ENCODE measurements at regions not wholly inside any gene's neighbourhood (a gene's known extent, or its start where the extent isn't known, plus 50 kb on each side); places are given as distances from the start of the nearest gene placed in this dataset.

DNA sequence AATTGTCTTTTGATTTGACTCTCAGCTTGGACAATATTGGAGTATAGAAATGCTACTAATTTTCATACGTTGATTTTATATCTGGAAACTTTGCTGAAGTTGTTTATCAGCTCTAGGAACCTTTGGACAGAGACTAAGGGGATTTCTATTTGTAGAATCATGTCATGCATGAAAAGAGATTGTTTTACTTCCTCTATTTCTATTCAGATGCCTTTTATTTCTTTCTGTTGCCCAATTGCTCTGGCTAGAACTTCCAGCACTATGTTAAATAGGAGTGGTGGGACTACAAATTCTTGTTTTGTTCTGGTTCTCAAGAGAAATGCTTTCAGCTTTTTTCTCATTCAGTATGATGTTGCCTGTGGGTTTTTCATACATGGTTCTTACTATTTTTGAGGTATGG, 112.8 kb upstream of the CDH12 start:
- POLR2A ChIA-PET, result no interaction called here
- no peak overlapping the region for H3K4me3 ChIP-seq (replicated peaks in 1 of 3; ENCODE audit: insufficient read depth in 1 of 3, low read depth in 1 of 3, low read length in 3 of 3)
- H2AFZ ChIP-seq (ENCODE audit: low read depth, low read length), result no peak overlapping the region
- dilution Hi-C loops (cut with MboI; ENCODE audit: extremely low pct_ligation_motif_present, low sequenced_read_pairs) (no loop called here), intact Hi-C loops (cut with micrococcal nuclease) (no loop called here)
- no peaks in the 10 kb centered on the region for H3K9me3 ChIP-seq (replicated peaks; ENCODE audit: control insufficient read depth, insufficient read depth, low read length)
- DNase-seq (ENCODE audit: low read depth, low spot score), result no peak
- CTCF ChIA-PET, result no interaction called here
- no peaks in the 10 kb centered on the region for H3K27me3 ChIP-seq (ENCODE audit: control insufficient read depth in 2 of 2, insufficient read depth in 2 of 2, low read length in 2 of 2)
- no peaks in the 10 kb centered on the region for H3K79me2 ChIP-seq (ENCODE audit: control insufficient read depth, insufficient read depth, low read length)
- no peak overlapping the region for H3K4me2 ChIP-seq (ENCODE audit: insufficient read depth, low read length)
- BruUV-seq (replicated peaks), result no TSS peak
- no peaks in the 10 kb centered on the region for H3K9me1 ChIP-seq (replicated peaks; ENCODE audit: control insufficient read depth, extremely low read depth, insufficient read depth, low read length)
- no peak for FAIRE-seq
- H3K9ac ChIP-seq (replicated peaks; ENCODE audit: extremely low read depth, insufficient read depth, low read length), result no peak overlapping the region
- H3K36me3 ChIP-seq (ENCODE audit: control insufficient read depth in 2 of 2, extremely low read depth in 1 of 2, insufficient read depth in 2 of 2, low read length in 2 of 2), result no peaks in the 10 kb centered on the region
- H3K27ac ChIP-seq (ENCODE audit: insufficient read depth, low read depth, low read length), result no peak overlapping the region
- no peaks in the 10 kb centered on the region for H4K20me1 ChIP-seq (replicated peaks; ENCODE audit: control insufficient read depth, extremely low read depth, insufficient read depth, low read length)
- H3K4me1 ChIP-seq (ENCODE audit: control insufficient read depth, extremely low read depth, insufficient read depth, low read length), result no peaks in the 10 kb centered on the region
- TF ChIP-seq JUN (IDR thresholded peaks at IDR 0.05; ENCODE audit: borderline replicate concordance, insufficient read depth, insufficient read length, low read depth), result no peak
- no peak for TF ChIP-seq MYC (IDR thresholded peaks at IDR 0.05; ENCODE audit: low read depth, low read length)
- TF ChIP-seq FOS (IDR thresholded peaks at IDR 0.05; ENCODE audit: borderline replicate concordance, insufficient read depth, low read length), result no peak
- TF ChIP-seq POLR2AphosphoS5 (IDR thresholded peaks at IDR 0.05; ENCODE audit: insufficient read depth, low read depth, low read length), result no peak
- TF ChIP-seq EZH2 (IDR thresholded peaks at IDR 0.05; ENCODE audit: borderline replicate concordance, low read depth, low read length, severe bottlenecking), result no peak
- no peak for TF ChIP-seq POLR2A (IDR thresholded peaks at IDR 0.05; ENCODE audit: low read depth, low read length)
- TF ChIP-seq, protein P1, sequence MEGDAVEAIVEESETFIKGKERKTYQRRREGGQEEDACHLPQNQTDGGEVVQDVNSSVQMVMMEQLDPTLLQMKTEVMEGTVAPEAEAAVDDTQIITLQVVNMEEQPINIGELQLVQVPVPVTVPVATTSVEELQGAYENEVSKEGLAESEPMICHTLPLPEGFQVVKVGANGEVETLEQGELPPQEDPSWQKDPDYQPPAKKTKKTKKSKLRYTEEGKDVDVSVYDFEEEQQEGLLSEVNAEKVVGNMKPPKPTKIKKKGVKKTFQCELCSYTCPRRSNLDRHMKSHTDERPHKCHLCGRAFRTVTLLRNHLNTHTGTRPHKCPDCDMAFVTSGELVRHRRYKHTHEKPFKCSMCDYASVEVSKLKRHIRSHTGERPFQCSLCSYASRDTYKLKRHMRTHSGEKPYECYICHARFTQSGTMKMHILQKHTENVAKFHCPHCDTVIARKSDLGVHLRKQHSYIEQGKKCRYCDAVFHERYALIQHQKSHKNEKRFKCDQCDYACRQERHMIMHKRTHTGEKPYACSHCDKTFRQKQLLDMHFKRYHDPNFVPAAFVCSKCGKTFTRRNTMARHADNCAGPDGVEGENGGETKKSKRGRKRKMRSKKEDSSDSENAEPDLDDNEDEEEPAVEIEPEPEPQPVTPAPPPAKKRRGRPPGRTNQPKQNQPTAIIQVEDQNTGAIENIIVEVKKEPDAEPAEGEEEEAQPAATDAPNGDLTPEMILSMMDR (IDR thresholded peaks at IDR 0.05; ENCODE audit: extremely low read depth in 1 of 2, insufficient read depth in 1 of 2, low read depth in 1 of 2, low read length in 2 of 2), result no peak
- no peak for TF ChIP-seq GATA2 (IDR thresholded peaks at IDR 0.05; ENCODE audit: insufficient read depth, insufficient read length, low read depth, low read length)
- TF ChIP-seq, protein P2, sequence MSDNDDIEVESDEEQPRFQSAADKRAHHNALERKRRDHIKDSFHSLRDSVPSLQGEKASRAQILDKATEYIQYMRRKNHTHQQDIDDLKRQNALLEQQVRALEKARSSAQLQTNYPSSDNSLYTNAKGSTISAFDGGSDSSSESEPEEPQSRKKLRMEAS (IDR thresholded peaks at IDR 0.05; ENCODE audit: insufficient read depth, insufficient read length), result no peak
